ENCODE measurements at regions not wholly inside any gene's neighbourhood (a gene's known extent, or its start where the extent isn't known, plus 50 kb on each side); places are given as distances from the start of the nearest gene placed in this dataset.

GRCh38 chr13:99893567-99893966 is 78.0 kb downstream of the ZIC5 start:
- H3K27me3 Mint-ChIP-seq (ENCODE audit: low read depth) = peaks cover 2% of the 10 kb centered on the region
- H3K9me3 Mint-ChIP-seq (ENCODE audit: low read depth) = no peaks in the 10 kb centered on the region
- H3K4me1 Mint-ChIP-seq (ENCODE audit: low read depth) = peaks cover 17% of the 10 kb centered on the region
- H3K36me3 Mint-ChIP-seq (ENCODE audit: low read depth) = no peaks in the 10 kb centered on the region
- DNase-seq (ENCODE audit: low spot score) = no peak
- no peak for TF ChIP-seq CTCF (IDR thresholded peaks at IDR 0.05)
- H3K4me3 Mint-ChIP-seq (ENCODE audit: unreplicated experiment) = no peak overlapping the region
- H3K27ac Mint-ChIP-seq (ENCODE audit: unreplicated experiment) = no peak overlapping the region

- peaks cover 2% of the 10 kb centered on the region for H3K27me3 Mint-ChIP-seq (ENCODE audit: low read depth)
- peaks cover 11% of the 10 kb centered on the region for H3K4me1 Mint-ChIP-seq (ENCODE audit: low read depth)
- H3K36me3 Mint-ChIP-seq (ENCODE audit: low read depth) = no peaks in the 10 kb centered on the region
- no peak overlapping the region for H3K27ac Mint-ChIP-seq (ENCODE audit: unreplicated experiment)
- H3K9me3 Mint-ChIP-seq (ENCODE audit: low read depth) = no peaks in the 10 kb centered on the region
- no peak for TF ChIP-seq CTCF (IDR thresholded peaks at IDR 0.05)
- no peak for DNase-seq (ENCODE audit: low spot score)
- H3K4me3 Mint-ChIP-seq (ENCODE audit: unreplicated experiment) = no peak overlapping the region
These were observed 78.6 kb downstream of the ZIC5 start for GRCh38 chr13:99892866-99893504.

- no peak for DNase-seq (ENCODE audit: low spot score)
- TF ChIP-seq CTCF (IDR thresholded peaks at IDR 0.05) = no peak
- no peak overlapping the region for H3K27ac Mint-ChIP-seq (ENCODE audit: unreplicated experiment)
- H3K27me3 Mint-ChIP-seq (ENCODE audit: low read depth) = peaks cover 2% of the 10 kb centered on the region
- peaks cover 7% of the 10 kb centered on the region for H3K4me1 Mint-ChIP-seq (ENCODE audit: low read depth)
- H3K36me3 Mint-ChIP-seq (ENCODE audit: low read depth) = no peaks in the 10 kb centered on the region
- no peaks in the 10 kb centered on the region for H3K9me3 Mint-ChIP-seq (ENCODE audit: low read depth)
- no peak overlapping the region for H3K4me3 Mint-ChIP-seq (ENCODE audit: unreplicated experiment)
These were observed 79.4 kb downstream of the ZIC5 start for GRCh38 chr13:99892196-99892613.

- peaks cover 2% of the 10 kb centered on the region for H3K27me3 Mint-ChIP-seq (ENCODE audit: low read depth)
- TF ChIP-seq CTCF (IDR thresholded peaks at IDR 0.05) = no peak
These were observed 84.9 kb downstream of the ZIC5 start for GRCh38 chr13:99886706-99887105.

GRCh38 chr13:99884913-99885312 is 86.7 kb downstream of the ZIC5 start:
- no peak for TF ChIP-seq CTCF (IDR thresholded peaks at IDR 0.05)
- no peak overlapping the region for H3K27ac Mint-ChIP-seq (ENCODE audit: unreplicated experiment)
- peaks cover 2% of the 10 kb centered on the region for H3K27me3 Mint-ChIP-seq (ENCODE audit: low read depth)
- H3K4me1 Mint-ChIP-seq (ENCODE audit: low read depth) = no peaks in the 10 kb centered on the region
- H3K9me3 Mint-ChIP-seq (ENCODE audit: low read depth) = no peaks in the 10 kb centered on the region
- H3K4me3 Mint-ChIP-seq (ENCODE audit: unreplicated experiment) = no peak overlapping the region
- no peaks in the 10 kb centered on the region for H3K36me3 Mint-ChIP-seq (ENCODE audit: low read depth)
- no peak for DNase-seq (ENCODE audit: low spot score)

More at GRCh38 chr13:99886706-99887105, 84.9 kb downstream of the ZIC5 start:
- Mint-ChIP-seq H3K9me3 (ENCODE audit: low read depth) (no peaks in the 10 kb centered on the region), H3K27ac (ENCODE audit: unreplicated experiment) (no peak overlapping the region), H3K36me3 (ENCODE audit: low read depth) (no peaks in the 10 kb centered on the region), H3K4me3 (ENCODE audit: unreplicated experiment) (no peak overlapping the region), H3K4me1 (ENCODE audit: low read depth) (no peaks in the 10 kb centered on the region)
- DNase-seq (ENCODE audit: low spot score) = no peak
